Smooth muscle cell (in vitro differentiated cells): ENCODE measurements at regions not wholly inside any gene's neighbourhood (a gene's known extent, or its start where the extent isn't known, plus 50 kb on each side); places are given as distances from the start of the nearest gene placed in this dataset.

Source experiments
- DNase-seq: peaks from one replicate; lab custom pipeline; 2025; ENCODE audit not compliant: unreplicated experiment; lab: John Stamatoyannopoulos, UW
- H2AFZ ChIP-seq: fragments of 200-600 bp; sonication (generic); 2 replicates; pipeline ENCODE4 v1.6.0; 2016; ENCODE audit warnings: antibody characterized with exemption, low read depth, mild to moderate bottlenecking
- H3F3A ChIP-seq: fragments of 200-600 bp; sonication (generic); 2 replicates; pipeline ENCODE4 v1.6.0; 2017; ENCODE audit warnings: antibody characterized with exemption, low read depth
- H3K27ac ChIP-seq: fragments of 200-600 bp; sonication (generic); 2 replicates; pipeline ENCODE4 v1.5.1; 2016; ENCODE audit warnings: low read depth, mild to moderate bottlenecking
- H3K27me3 ChIP-seq: fragments of 200-600 bp; sonication (generic); 2 replicates; pipeline ENCODE4 v1.6.1; 2016; ENCODE audit warnings: low read depth, mild to moderate bottlenecking
- H3K36me3 ChIP-seq: fragments of 200-600 bp; sonication (generic); 2 replicates; pipeline ENCODE4 v1.5.1; 2016; ENCODE audit warnings: low read depth
- H3K4me1 ChIP-seq: fragments of 200-600 bp; sonication (generic); 2 replicates; pipeline ENCODE4 v1.5.1; 2016; ENCODE audit warnings: low read depth
- H3K4me2 ChIP-seq: fragments of 200-600 bp; sonication (generic); 2 replicates; pipeline ENCODE4 v1.6.0; 2016; ENCODE audit warnings: mild to moderate bottlenecking
- H3K4me3 ChIP-seq: fragments of 200-600 bp; sonication (generic); 2 replicates; pipeline ENCODE4 v1.5.1; 2016; ENCODE audit warnings: mild to moderate bottlenecking
- H3K79me2 ChIP-seq: fragments of 200-600 bp; sonication (generic); 2 replicates; pipeline ENCODE4 v1.6.0; 2016; ENCODE audit warnings: low read depth, mild to moderate bottlenecking
- H3K9ac ChIP-seq: fragments of 200-600 bp; sonication (generic); 2 replicates; pipeline ENCODE4 v1.6.0; 2016; ENCODE audit warnings: low read depth
- H3K9me3 ChIP-seq: fragments of 200-600 bp; sonication (generic); replicated peaks from 2 replicates; pipeline ENCODE4 v1.5.1; 2016; ENCODE audit warnings: low read depth
- H4K20me1 ChIP-seq: fragments of 200-600 bp; sonication (generic); 2 replicates; pipeline ENCODE4 v1.6.0; 2016; ENCODE audit warnings: low read depth
- CTCF ChIP-seq: fragments of 200-600 bp; sonication (generic); IDR thresholded peaks from 2 replicates; pipeline ENCODE4 v1.5.1; 2017; ENCODE audit warnings: borderline replicate concordance, mild to moderate bottlenecking, antibody characterized with exemption; ENCODE audit not compliant: insufficient read depth, poor library complexity, severe bottlenecking
- WGBS: methylation state at CpG from one replicate; pipeline ENCODE4 v1.1.7; 2016; ENCODE audit warnings: low lambda C conversion rate; 5-methylcytosine and 5-hydroxymethylcytosine counted together

DNA sequence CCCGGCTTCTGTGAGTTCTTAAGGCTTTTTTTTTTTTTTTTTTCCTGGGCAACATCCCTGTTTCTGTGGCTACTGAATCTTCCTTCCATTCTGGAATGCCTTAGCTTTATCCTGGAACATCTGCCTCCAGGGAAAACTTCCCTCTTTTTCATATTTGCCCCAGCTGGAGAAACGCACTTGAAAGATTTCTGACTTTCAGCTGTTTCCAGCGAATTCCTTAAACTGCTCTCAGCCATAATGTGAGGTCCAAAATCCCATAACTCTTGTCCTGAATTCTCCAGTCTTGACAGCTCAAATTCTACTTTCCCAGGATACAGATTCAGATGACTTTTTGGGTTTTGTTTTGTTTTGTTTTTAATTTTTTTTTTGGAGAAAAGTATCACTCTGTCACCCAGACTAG lies 263.6 kb upstream of the AUTS2 start:
- Histone ChIP-seq H3K9me3 (no peaks in the 10 kb centered on the region), H3K9ac (no peak overlapping the region), H4K20me1 (no peaks in the 10 kb centered on the region), H3K4me3 (no peak overlapping the region), H3K36me3 (no peaks in the 10 kb centered on the region), H3K79me2 (no peaks in the 10 kb centered on the region), H3F3A (no peaks in the 10 kb centered on the region), H3K27me3 (no peaks in the 10 kb centered on the region), H2AFZ (no peak overlapping the region), H3K4me2 (no peak overlapping the region), H3K4me1 (no peaks in the 10 kb centered on the region), H3K27ac (no peak overlapping the region)
- 90% methylated on average over 3 of the region's 3 CpGs for WGBS
- no peak for TF ChIP-seq CTCF
- no peak for DNase-seq

DNA sequence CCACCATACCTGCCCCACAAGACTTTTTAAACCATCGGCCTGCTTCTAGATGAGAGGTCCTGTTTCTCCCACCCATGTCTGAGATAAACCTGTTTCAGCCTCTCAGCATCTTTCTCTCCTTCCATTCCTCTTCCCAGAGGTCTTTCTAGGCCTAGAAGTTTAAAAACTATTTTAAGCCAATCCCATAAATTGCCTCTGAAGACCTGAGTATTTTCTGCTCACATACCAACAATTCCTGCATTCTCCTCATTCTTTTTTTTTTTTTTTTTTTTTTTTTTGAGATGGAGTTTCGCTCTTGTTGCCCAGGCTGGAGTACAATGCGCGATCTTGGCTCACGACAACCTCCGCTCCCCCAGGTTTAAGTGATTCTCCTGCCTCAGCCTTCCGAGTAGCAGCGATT lies 262.9 kb upstream of the AUTS2 start:
- no peaks in the 10 kb centered on the region for H3F3A ChIP-seq
- 90% methylated on average over 6 of the region's 8 CpGs for WGBS

DNA sequence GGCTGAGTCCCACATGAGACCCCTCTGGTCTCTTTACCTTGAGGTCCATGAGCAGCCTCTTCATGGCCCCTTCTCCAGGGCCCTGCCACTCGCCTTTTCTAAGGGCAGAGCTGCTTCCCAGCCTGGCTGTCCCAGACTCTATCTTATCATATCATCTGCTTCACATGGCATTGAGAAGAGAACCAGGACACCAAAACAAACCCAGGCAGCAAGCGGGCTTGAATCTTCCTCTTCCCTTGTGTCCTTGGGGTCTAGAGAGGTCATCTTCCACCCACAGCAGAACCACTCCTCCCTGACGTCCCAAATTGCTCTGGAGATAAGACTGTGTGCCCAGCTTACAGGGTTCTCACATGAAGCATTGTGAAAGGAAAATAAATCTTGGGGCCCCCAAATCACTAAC lies 261.3 kb upstream of the AUTS2 start:
- no peaks in the 10 kb centered on the region for H3K4me1 ChIP-seq
- TF ChIP-seq CTCF: no peak
- H3K27ac ChIP-seq: no peak overlapping the region
- H3K36me3 ChIP-seq: no peaks in the 10 kb centered on the region
- H3K9me3 ChIP-seq: no peaks in the 10 kb centered on the region
- H3K27me3 ChIP-seq: no peaks in the 10 kb centered on the region
- DNase-seq: no peak
- WGBS: 47% methylated on average over 3 of the region's 3 CpGs
- no peak overlapping the region for H2AFZ ChIP-seq
- no peak overlapping the region for H3K9ac ChIP-seq
- H3K4me2 ChIP-seq: no peak overlapping the region
- no peaks in the 10 kb centered on the region for H3K79me2 ChIP-seq
- peaks cover 3% of the 10 kb centered on the region for H3F3A ChIP-seq
- no peaks in the 10 kb centered on the region for H4K20me1 ChIP-seq
- H3K4me3 ChIP-seq: no peak overlapping the region

More for the DNA sequence above, 262.9 kb upstream of the AUTS2 start:
- H3K9ac ChIP-seq: no peak overlapping the region
- TF ChIP-seq CTCF: no peak
- no peak overlapping the region for H3K4me2 ChIP-seq
- H3K4me1 ChIP-seq: no peaks in the 10 kb centered on the region
- no peak overlapping the region for H3K4me3 ChIP-seq
- no peaks in the 10 kb centered on the region for H4K20me1 ChIP-seq
- H3K27me3 ChIP-seq: no peaks in the 10 kb centered on the region
- no peak for DNase-seq
- H2AFZ ChIP-seq: no peak overlapping the region
- no peaks in the 10 kb centered on the region for H3K36me3 ChIP-seq
- no peaks in the 10 kb centered on the region for H3K9me3 ChIP-seq
- H3K27ac ChIP-seq: no peak overlapping the region
- H3K79me2 ChIP-seq: no peaks in the 10 kb centered on the region

DNA sequence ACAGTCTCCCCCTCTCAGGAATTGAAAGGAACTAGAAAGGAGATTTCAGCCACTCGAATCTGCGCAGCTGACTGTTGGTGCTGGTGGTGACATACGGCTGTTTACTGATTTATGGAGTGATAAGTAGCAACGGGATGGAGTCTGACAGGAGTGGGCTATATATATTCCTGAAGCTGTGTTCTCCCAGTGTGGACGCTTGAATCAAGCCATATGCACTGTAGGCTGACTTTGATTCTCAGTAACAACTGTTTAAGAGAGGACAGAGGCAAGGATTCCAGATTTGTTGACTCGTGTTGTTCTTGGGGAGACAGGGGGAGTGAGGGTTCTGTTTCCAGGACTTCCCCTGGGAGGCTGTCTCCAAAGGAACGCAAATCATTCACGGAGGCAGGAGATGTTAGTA lies 260.1 kb upstream of the AUTS2 start:
- H3K9ac ChIP-seq: no peak overlapping the region
- H3K79me2 ChIP-seq: no peaks in the 10 kb centered on the region
- H3K27me3 ChIP-seq: no peaks in the 10 kb centered on the region
- no peak overlapping the region for H3K4me2 ChIP-seq
- H3F3A ChIP-seq: peaks cover 5% of the 10 kb centered on the region
- H2AFZ ChIP-seq: no peak overlapping the region
- H3K36me3 ChIP-seq: no peaks in the 10 kb centered on the region
- no peak for DNase-seq
- H3K4me3 ChIP-seq: no peak overlapping the region
- no peaks in the 10 kb centered on the region for H4K20me1 ChIP-seq
- no peak overlapping the region for H3K27ac ChIP-seq
- TF ChIP-seq CTCF: no peak
- no peaks in the 10 kb centered on the region for H3K4me1 ChIP-seq
- no peaks in the 10 kb centered on the region for H3K9me3 ChIP-seq
- 38% methylated on average over 8 of the region's 8 CpGs for WGBS
